Osteocyte (in vitro differentiated cells): ENCODE measurements at regions not wholly inside any gene's neighbourhood (a gene's known extent, or its start where the extent isn't known, plus 50 kb on each side); places are given as distances from the start of the nearest gene placed in this dataset.

ENCODE experiments used
- DNase-seq: peaks from one replicate; pipeline ENCODE4 v3.0.0; 2021; ENCODE audit warnings: mixed read lengths; ENCODE audit not compliant: unreplicated experiment; ENCODE audit errors: extremely low spot score
- H3K27ac Mint-ChIP-seq: one replicate; pipeline ENCODE4 v1.8.0; 2021; ENCODE audit warnings: mild to moderate bottlenecking, mixed read lengths; ENCODE audit not compliant: unreplicated experiment
- H3K27me3 Mint-ChIP-seq: one replicate; pipeline ENCODE4 v1.8.0; 2021; ENCODE audit warnings: mixed read lengths; ENCODE audit not compliant: unreplicated experiment
- H3K36me3 Mint-ChIP-seq: one replicate; pipeline ENCODE4 v1.8.0; 2021; ENCODE audit warnings: mixed read lengths; ENCODE audit not compliant: unreplicated experiment
- H3K4me1 Mint-ChIP-seq: one replicate; pipeline ENCODE4 v1.8.0; 2021; ENCODE audit warnings: mixed read lengths; ENCODE audit not compliant: unreplicated experiment
- H3K4me3 Mint-ChIP-seq: one replicate; pipeline ENCODE4 v1.8.0; 2021; ENCODE audit warnings: mild to moderate bottlenecking, moderate library complexity, mixed read lengths; ENCODE audit not compliant: unreplicated experiment
- H3K9me3 Mint-ChIP-seq: one replicate; pipeline ENCODE4 v1.8.0; 2021; ENCODE audit warnings: mixed read lengths; ENCODE audit not compliant: unreplicated experiment
- TF ChIP-seq, protein P1 (sequence below): fragments of 200-600 bp; sonication (generic); IDR thresholded peaks from 2 replicates; pipeline ENCODE4 v1.5.0; 2021; ENCODE audit warnings: antibody characterized with exemption, mild to moderate bottlenecking, moderate library complexity

DNA sequence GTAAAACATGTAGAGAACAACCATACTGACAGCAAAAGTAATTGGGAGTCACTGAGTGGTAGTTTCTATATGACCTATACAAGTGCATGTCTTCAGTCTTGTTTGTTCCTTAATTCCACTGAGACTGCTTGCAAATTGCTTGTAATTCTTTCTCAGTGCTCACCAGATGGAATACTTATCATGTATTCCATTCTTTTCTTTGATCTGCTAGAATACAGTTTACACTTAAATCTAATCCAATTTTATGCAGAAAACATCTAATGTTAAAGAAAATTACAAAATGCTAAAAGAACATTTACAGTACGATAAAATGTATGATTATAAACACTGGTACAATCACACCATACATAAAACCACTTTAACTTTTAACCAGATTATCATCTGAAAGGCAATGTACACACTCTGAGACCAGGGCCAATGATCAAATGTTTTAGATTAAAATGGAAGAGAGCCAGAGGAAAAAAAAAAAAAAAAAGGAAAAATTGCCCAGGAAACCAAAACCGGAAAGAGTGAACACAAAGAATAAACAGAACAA is 741.4 kb downstream of the FAT4 start:
- no peak overlapping the region for H3K27ac Mint-ChIP-seq
- no peak overlapping the region for H3K4me3 Mint-ChIP-seq
- TF ChIP-seq, protein P1, sequence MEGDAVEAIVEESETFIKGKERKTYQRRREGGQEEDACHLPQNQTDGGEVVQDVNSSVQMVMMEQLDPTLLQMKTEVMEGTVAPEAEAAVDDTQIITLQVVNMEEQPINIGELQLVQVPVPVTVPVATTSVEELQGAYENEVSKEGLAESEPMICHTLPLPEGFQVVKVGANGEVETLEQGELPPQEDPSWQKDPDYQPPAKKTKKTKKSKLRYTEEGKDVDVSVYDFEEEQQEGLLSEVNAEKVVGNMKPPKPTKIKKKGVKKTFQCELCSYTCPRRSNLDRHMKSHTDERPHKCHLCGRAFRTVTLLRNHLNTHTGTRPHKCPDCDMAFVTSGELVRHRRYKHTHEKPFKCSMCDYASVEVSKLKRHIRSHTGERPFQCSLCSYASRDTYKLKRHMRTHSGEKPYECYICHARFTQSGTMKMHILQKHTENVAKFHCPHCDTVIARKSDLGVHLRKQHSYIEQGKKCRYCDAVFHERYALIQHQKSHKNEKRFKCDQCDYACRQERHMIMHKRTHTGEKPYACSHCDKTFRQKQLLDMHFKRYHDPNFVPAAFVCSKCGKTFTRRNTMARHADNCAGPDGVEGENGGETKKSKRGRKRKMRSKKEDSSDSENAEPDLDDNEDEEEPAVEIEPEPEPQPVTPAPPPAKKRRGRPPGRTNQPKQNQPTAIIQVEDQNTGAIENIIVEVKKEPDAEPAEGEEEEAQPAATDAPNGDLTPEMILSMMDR = no peak
- peaks cover 9% of the 10 kb centered on the region for H3K27me3 Mint-ChIP-seq
- no peaks in the 10 kb centered on the region for H3K9me3 Mint-ChIP-seq
- H3K36me3 Mint-ChIP-seq = no peaks in the 10 kb centered on the region
- DNase-seq = no peak
- H3K4me1 Mint-ChIP-seq = peaks cover 8% of the 10 kb centered on the region

DNA sequence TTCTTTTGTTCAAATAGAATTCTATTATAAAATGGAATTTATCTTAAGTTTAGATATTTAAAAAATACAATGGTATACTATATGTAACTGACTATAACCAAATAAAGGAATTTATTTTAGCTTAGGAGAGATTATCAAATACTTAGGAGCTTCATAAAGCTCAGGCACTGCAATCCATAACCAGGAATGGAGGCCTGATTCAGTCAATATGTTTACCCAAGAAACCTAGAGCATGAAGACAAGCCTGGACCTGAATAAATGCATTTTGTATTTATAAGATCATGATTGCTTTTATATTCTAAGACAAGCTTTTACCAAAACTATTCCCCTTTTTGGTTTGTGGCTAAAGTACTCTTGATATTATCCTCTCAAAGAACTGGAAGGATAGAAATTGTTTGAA is 742.6 kb downstream of the FAT4 start:
- TF ChIP-seq, protein P1 = no peak
- no peak overlapping the region for H3K27ac Mint-ChIP-seq
- H3K9me3 Mint-ChIP-seq = no peaks in the 10 kb centered on the region
- no peak overlapping the region for H3K4me3 Mint-ChIP-seq
- H3K27me3 Mint-ChIP-seq = peaks cover 9% of the 10 kb centered on the region
- H3K4me1 Mint-ChIP-seq = no peaks in the 10 kb centered on the region
- no peak for DNase-seq
- H3K36me3 Mint-ChIP-seq = no peaks in the 10 kb centered on the region

DNA sequence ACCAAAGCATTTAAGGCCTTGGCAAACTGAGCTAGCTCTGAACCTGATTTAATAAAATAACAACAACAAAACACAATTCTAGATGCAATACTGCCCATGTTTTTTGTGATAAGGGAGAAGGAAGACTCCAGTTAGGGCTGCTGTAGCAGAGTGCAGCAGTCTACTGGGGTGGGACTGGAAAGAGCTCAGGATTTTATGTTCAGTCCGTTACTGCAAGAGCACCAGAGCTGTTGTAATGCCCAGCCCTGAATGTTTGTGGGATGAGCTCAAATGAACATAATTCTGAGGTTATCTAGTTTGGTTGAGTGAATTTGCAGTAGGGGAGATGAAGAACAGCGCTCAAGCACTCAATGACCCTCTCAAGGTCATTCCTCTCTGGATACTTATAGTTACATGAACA is 743.8 kb downstream of the FAT4 start:
- no peaks in the 10 kb centered on the region for H3K4me1 Mint-ChIP-seq
- no peak overlapping the region for H3K4me3 Mint-ChIP-seq
- H3K27me3 Mint-ChIP-seq = peaks cover 9% of the 10 kb centered on the region
- no peak for DNase-seq
- peaks cover 4% of the 10 kb centered on the region for H3K9me3 Mint-ChIP-seq
- H3K27ac Mint-ChIP-seq = no peak overlapping the region
- H3K36me3 Mint-ChIP-seq = no peaks in the 10 kb centered on the region
- TF ChIP-seq, protein P1 = no peak

DNA sequence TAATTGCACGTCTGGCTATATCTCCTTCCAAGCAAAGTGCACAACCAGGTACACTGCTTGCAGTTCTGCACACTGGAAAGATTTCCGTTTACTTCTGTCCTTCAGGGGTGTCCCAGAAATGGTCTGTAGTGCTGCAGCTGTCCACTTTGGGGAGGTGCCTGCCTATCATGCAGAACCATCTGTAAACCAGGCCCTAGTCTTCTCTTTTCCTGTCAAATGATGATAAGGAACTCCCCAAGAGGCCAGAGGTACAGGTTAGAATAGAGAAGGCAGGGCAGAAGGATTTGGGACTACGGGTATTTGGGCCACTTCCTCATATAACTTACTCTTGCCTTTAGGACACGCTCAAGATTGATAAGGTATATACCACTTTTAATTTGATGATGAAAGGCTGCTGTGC is 746.9 kb downstream of the FAT4 start:
- H3K27me3 Mint-ChIP-seq = no peaks in the 10 kb centered on the region
- no peak overlapping the region for H3K27ac Mint-ChIP-seq
- H3K4me1 Mint-ChIP-seq = no peaks in the 10 kb centered on the region
- no peak for DNase-seq
- no peaks in the 10 kb centered on the region for H3K36me3 Mint-ChIP-seq
- TF ChIP-seq, protein P1 = no peak
- H3K4me3 Mint-ChIP-seq = no peak overlapping the region
- H3K9me3 Mint-ChIP-seq = peaks cover 10% of the 10 kb centered on the region

DNA sequence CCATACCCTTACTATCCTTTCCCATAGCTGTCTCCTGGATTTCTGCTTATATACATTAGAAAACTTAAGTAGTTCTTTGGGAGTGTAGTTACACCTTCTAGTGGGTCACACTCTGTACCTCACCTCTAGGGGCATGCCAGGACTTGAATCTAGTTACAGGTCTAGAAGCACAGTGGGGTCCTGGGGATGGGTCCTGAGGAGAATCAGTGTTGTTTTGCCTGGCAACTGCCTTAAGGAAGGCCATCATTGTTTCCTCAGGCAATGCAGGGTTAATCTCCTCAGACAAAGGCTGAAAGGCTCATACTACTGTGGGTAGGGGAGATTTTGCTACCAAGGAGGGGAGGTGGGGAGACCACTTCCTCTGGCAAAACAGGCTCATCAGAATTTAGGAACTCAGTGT is 750.3 kb downstream of the FAT4 start:
- no peak for DNase-seq
- no peak overlapping the region for H3K27ac Mint-ChIP-seq
- no peaks in the 10 kb centered on the region for H3K36me3 Mint-ChIP-seq
- H3K9me3 Mint-ChIP-seq = peaks cover 17% of the 10 kb centered on the region
- TF ChIP-seq, protein P1 = no peak
- no peaks in the 10 kb centered on the region for H3K27me3 Mint-ChIP-seq
- H3K4me3 Mint-ChIP-seq = no peak overlapping the region
- H3K4me1 Mint-ChIP-seq = peaks cover 6% of the 10 kb centered on the region
